Left lung (tissue), 4 donors: ENCODE measurements at regions not wholly inside any gene's neighbourhood (a gene's known extent, or its start where the extent isn't known, plus 50 kb on each side); places are given as distances from the start of the nearest gene placed in this dataset.

Experiments used
- ATAC-seq: fragments of 200-7000 bp; cut with Tn5 transposase; one replicate; pipeline ENCODE4 v1.9.1; 2020; ENCODE audit warnings: moderate library complexity
- DNase-seq, 4 donors: peaks; one replicate each; pipeline ENCODE4 v3.0.0-alpha.2; 2013 to 2020
- H3K27ac ChIP-seq, 2 donors: fragments of 200-600 bp; sonication (generic) in 1 of 2; one replicate each; pipeline versions ENCODE4 v1.5.0 to v1.8.0; 2020 to 2021
- H3K27me3 ChIP-seq, 2 donors: fragments of 200-600 bp; sonication (generic) in 1 of 2; one replicate each; pipeline versions ENCODE4 v1.5.0 to v1.8.0; 2020 to 2021
- H3K36me3 ChIP-seq, 2 donors: fragments of 200-600 bp; sonication (generic) in 1 of 2; one replicate each; pipeline versions ENCODE4 v1.5.0 to v1.8.0; 2020 to 2021
- H3K4me1 ChIP-seq, 2 donors: fragments of 200-600 bp; one replicate each; pipeline ENCODE4 v1.8.0; 2021
- H3K4me3 ChIP-seq, 2 donors: fragments of 200-600 bp; sonication (generic) in 1 of 2; one replicate each; pipeline versions ENCODE4 v1.5.0 to v1.8.0; 2020 to 2021; ENCODE audit warnings: mild to moderate bottlenecking in 1 of 2
- H3K9me3 ChIP-seq, 2 donors: fragments of 200-600 bp; sonication (generic) in 1 of 2; one replicate each; pipeline versions ENCODE4 v1.5.0 to v1.8.0; 2020 to 2021
- intact Hi-C, 2 donors: fragments of 100-400 bp; cut with DNase I; formaldehyde crosslinking; loops; one replicate each; pipeline versions ENCODE4 v1.11.2 to v1.14.2; 2022
- TF ChIP-seq, protein P1 (sequence below), 2 donors: fragments of 200-600 bp; sonication (generic) in 1 of 2; IDR thresholded peaks; one replicate each; pipeline versions ENCODE4 v1.5.0 to v1.8.0; 2021; ENCODE audit warnings: antibody characterized with exemption in 2 of 2
- donor health status: DM: no; HTN: yes; CAD: no.
- donor health status: DM: no; HTN: no; CAD: no.

- TF ChIP-seq, protein P1, sequence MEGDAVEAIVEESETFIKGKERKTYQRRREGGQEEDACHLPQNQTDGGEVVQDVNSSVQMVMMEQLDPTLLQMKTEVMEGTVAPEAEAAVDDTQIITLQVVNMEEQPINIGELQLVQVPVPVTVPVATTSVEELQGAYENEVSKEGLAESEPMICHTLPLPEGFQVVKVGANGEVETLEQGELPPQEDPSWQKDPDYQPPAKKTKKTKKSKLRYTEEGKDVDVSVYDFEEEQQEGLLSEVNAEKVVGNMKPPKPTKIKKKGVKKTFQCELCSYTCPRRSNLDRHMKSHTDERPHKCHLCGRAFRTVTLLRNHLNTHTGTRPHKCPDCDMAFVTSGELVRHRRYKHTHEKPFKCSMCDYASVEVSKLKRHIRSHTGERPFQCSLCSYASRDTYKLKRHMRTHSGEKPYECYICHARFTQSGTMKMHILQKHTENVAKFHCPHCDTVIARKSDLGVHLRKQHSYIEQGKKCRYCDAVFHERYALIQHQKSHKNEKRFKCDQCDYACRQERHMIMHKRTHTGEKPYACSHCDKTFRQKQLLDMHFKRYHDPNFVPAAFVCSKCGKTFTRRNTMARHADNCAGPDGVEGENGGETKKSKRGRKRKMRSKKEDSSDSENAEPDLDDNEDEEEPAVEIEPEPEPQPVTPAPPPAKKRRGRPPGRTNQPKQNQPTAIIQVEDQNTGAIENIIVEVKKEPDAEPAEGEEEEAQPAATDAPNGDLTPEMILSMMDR (IDR thresholded peaks at IDR 0.05), result no peak
- no peak for DNase-seq
- H3K27ac ChIP-seq, result no peak overlapping the region
These were observed 143.6 kb upstream of the SLC6A11 start for GRCh38 chr3:10672422-10672821.

DNA sequence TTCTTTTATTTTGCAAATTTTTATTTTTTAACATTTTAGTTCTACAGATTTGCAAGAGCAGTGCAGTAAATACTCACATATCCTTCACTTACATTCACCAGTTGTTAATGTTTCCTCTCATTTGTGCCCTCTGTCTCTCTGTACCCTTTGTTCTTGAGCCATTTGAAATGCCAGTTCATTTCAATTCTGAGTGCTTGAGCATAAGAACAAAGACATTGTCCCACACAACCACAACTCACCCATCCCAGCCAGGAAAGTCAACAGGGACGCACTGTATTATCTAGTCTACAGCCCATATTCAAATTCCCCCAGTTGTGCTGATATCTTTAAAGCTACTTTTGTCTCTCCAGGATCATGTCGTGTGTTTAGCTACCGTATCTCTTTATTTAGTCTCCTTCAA, 141.4 kb upstream of the SLC6A11 start:
- H3K4me1 ChIP-seq, result no peaks in the 10 kb centered on the region
- H3K9me3 ChIP-seq, result no peaks in the 10 kb centered on the region
- intact Hi-C loops, result no loop called here
- H3K27me3 ChIP-seq, result peaks cover 0 to under 1% of the 10 kb centered on the region in 2 donors
- no peaks in the 10 kb centered on the region for H3K36me3 ChIP-seq
- TF ChIP-seq, protein P1 (IDR thresholded peaks at IDR 0.05), result no peak
- no peak overlapping the region for H3K27ac ChIP-seq
- DNase-seq (no peak), ATAC-seq (no peak)
- no peak overlapping the region for H3K4me3 ChIP-seq

More at GRCh38 chr3:10672422-10672821, 143.6 kb upstream of the SLC6A11 start:
- no peaks in the 10 kb centered on the region for H3K4me1 ChIP-seq
- intact Hi-C loops, result no loop called here
- H3K27me3 ChIP-seq, result peaks cover 0 to 8% of the 10 kb centered on the region in 2 donors
- no peak for ATAC-seq
- no peaks in the 10 kb centered on the region for H3K36me3 ChIP-seq
- H3K4me3 ChIP-seq, result no peak overlapping the region
- H3K9me3 ChIP-seq, result no peaks in the 10 kb centered on the region

DNA sequence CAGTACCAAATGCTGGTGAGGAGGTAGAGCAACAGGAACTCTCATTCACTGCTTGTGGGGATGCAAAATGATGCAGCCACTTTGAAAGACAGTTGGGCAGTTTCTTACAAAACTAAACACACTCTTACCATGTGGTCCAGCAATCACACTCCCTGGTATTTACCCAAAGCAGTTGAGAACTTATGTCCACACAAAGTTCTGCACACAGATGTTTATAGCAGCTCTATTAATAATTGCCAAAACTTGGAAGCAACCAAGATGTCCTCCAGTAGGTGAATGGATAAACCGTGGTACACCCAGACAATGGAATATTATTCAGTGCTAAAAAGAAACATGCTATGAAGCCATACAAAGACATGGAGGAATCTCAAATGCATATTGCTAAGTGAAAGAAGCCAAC, 139.1 kb upstream of the SLC6A11 start:
- Histone ChIP-seq H3K36me3 (no peaks in the 10 kb centered on the region), H3K9me3 (no peaks in the 10 kb centered on the region), H3K4me3 (no peak overlapping the region), H3K27me3 (no peaks in the 10 kb centered on the region), H3K27ac (no peak overlapping the region), H3K4me1 (no peaks in the 10 kb centered on the region)
- TF ChIP-seq, protein P1 (IDR thresholded peaks at IDR 0.05), result no peak
- intact Hi-C loops, result no loop called here
- no peak for DNase-seq
- no peak for ATAC-seq

GRCh38 chr3:10678796-10679376, 137.1 kb upstream of the SLC6A11 start:
- Histone ChIP-seq H3K4me1 (no peaks in the 10 kb centered on the region), H3K36me3 (no peaks in the 10 kb centered on the region), H3K27ac (no peak overlapping the region), H3K9me3 (no peaks in the 10 kb centered on the region), H3K27me3 (no peaks in the 10 kb centered on the region), H3K4me3 (no peak overlapping the region)
- no peak for ATAC-seq
- DNase-seq, result no peak
- TF ChIP-seq, protein P1 (IDR thresholded peaks at IDR 0.05), result no peak
- intact Hi-C loops, result no loop called here

- DNase-seq (no peak), ATAC-seq (no peak)
- TF ChIP-seq, protein P1 (IDR thresholded peaks at IDR 0.05), result no peak
- H3K27me3 ChIP-seq, result peaks cover 0 to 6% of the 10 kb centered on the region in 2 donors
- no peak overlapping the region for H3K4me3 ChIP-seq
- no peaks in the 10 kb centered on the region for H3K36me3 ChIP-seq
- no peak overlapping the region for H3K27ac ChIP-seq
- intact Hi-C loops, result no loop called here
- no peaks in the 10 kb centered on the region for H3K9me3 ChIP-seq
- H3K4me1 ChIP-seq, result no peaks in the 10 kb centered on the region
These were observed 135.2 kb upstream of the SLC6A11 start for GRCh38 chr3:10680796-10681195.
